ENCODE measurements at regions not wholly inside any gene's neighbourhood (a gene's known extent, or its start where the extent isn't known, plus 50 kb on each side); places are given as distances from the start of the nearest gene placed in this dataset.

DNA sequence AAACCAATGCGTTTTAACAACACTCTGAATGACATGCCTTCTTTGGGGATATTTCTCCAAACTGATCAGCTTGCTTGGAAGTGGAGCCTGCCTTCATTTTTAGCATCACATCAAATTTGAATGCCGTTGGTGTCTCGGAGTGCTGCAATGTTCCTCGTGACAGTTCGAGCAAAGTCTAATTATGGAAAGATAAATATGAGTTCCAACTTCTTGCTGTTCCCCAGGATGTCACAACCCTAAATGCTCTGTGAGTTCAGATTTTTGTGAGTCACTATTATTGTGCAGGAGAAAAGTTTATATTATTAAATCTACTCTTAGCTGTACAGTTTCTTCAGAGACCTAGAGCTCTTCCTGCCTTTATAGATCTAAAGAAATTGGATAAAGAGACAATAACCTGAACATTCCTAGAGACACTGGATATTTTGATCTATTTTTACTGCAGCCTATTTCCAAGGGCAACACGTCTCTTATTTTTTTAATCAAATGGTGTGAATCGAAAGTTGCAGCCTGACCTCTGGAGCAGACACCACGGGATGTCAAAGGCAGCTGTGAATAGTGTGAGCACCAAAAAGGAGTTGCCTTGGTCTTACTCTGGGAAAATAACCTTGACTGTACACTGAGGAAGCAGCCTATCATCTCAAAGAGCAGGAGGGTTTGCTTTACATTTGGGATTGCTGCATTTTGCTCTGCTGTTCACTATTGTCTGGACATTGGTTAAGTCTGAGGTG is 330.1 kb downstream of the TDRD15 start:
- in situ Hi-C loops (cut with HindIII; ENCODE audit: low pct_unique_long_range_greater_than_20kb, low sequenced_read_pairs) = no loop called here
- TF ChIP-seq JUND (IDR thresholded peaks at IDR 0.05; ENCODE audit: low read depth) = no peak
- DNase-seq (ENCODE audit: low read depth in 1 of 2, low spot score in 1 of 2) = no peak

DNA sequence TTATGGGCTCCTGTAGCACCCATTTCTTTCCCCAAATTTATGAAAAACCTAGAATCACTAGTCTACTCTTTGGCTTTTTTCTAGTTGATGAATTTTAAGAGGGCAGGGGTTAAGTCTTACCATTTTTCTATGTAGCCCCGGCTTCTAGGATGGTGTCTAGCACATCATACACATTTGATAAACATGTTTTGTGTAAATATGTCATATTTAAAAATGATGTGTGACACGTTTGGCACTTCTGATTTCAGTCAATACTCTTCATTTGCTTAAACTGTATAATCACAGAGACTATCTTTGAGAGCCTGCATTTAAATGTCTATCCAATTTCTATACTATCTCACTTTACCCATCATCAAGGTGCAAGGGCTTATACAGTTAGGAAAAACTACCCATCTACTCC is 331.1 kb downstream of the TDRD15 start:
- in situ Hi-C loops (cut with HindIII; ENCODE audit: low pct_unique_long_range_greater_than_20kb, low sequenced_read_pairs) = no loop called here
- TF ChIP-seq JUND (IDR thresholded peaks at IDR 0.05; ENCODE audit: low read depth) = no peak
- DNase-seq (ENCODE audit: low read depth in 1 of 2, low spot score in 1 of 2) = no peak

DNA sequence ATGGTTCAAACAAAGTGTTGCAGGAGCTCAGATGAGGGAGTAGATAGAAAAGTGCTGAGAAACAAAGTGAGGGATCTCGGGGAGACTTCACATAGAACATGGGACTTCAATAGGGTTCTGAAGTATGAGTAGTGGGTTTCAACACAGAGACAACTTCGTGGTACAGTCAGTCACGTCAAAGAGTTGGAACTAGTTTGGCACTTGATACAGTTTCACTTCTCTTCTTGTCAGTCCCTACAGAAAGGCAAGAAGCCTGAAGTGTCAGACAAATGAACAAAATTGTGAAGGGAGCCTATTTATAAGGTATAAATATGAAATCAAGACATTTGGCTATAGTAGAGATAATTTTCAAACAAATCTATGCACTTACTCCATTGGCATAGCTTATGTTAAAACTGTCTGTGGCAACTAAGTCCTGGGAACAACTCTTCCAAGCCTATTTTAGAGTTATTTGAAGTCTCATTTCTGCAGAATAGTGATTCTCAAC is 338.0 kb downstream of the TDRD15 start:
- in situ Hi-C loops (cut with HindIII; ENCODE audit: low pct_unique_long_range_greater_than_20kb, low sequenced_read_pairs) = no loop called here
- TF ChIP-seq JUND (IDR thresholded peaks at IDR 0.05; ENCODE audit: low read depth) = no peak
- no peak for DNase-seq (ENCODE audit: low read depth in 1 of 2, low spot score in 1 of 2)

DNA sequence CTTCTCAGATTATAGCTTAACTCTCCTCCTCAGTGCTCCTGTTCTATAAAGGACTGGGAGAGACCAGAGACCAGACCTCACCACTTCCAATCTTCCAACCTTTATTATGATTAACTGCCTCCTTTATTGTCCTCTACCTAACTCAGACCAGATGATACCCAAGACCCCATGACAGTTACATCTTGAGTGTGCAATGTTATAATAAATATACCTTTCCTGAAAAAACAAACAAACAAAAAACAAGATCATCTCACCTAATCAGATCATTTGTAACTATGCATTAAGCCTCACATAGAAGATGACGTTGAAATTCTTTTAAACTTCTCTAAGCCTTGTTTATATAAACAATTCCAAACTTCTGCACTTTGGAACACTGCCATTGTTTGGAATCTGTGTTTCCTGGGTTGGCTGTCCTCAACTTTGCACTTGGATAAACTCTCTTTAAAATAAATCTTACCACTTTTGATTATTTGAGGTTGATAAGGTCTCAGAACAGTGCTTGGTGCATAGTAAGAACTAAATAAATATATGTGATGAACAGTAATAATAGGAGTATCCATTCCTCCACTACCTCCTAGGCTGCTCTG is 342.7 kb downstream of the TDRD15 start:
- DNase-seq (ENCODE audit: low read depth in 1 of 2, low spot score in 1 of 2) = no peak
- in situ Hi-C loops (cut with HindIII; ENCODE audit: low pct_unique_long_range_greater_than_20kb, low sequenced_read_pairs) = no loop called here
- no peak for TF ChIP-seq JUND (IDR thresholded peaks at IDR 0.05; ENCODE audit: low read depth)

DNA sequence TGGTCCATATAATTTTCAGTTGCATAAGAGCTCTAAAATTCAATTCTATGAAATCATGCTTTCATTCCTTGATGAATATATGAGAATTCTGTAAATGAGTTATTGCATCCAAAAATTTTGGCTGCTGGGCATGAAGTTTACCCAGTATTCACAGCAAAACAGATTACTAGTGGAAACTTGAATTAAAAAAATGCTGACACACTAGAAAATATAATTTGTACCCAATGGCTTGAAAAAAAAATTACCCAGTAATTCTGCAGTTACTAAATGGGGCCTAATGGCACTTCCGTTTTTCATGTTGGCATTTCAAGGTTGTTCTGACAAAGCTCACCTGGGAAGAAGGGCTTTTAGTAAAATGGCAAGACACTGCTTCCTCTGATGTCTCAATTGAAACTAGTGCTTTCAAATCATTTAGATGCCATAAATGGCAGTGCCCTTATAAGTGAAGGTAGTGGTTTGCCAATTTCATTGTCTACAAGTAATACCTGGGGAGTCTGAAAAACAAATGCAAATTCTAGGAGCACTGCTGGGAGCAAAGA is 343.6 kb downstream of the TDRD15 start:
- no peak for TF ChIP-seq JUND (IDR thresholded peaks at IDR 0.05; ENCODE audit: low read depth)
- in situ Hi-C loops (cut with HindIII; ENCODE audit: low pct_unique_long_range_greater_than_20kb, low sequenced_read_pairs) = no loop called here
- no peak for DNase-seq (ENCODE audit: low read depth in 1 of 2, low spot score in 1 of 2)

DNA sequence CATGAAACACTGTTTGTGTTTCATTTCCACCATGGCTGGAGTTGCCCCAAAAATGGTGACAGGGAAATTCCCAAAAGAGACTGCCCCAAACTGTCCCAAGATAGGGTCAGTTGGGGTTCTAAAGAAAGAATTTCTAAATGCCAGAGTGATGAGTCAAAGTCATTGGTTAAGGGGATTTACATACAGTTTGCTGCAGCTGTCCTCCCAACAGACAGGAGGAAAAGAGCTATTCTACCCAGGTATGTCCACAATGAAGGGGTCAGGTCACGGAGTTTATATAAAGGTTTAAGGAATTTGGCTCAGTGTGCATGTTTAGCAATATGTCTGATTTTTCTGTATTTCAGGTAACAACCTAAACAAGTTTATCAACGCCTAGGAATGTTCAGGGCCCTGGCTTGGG is 344.1 kb downstream of the TDRD15 start:
- in situ Hi-C loops (cut with HindIII; ENCODE audit: low pct_unique_long_range_greater_than_20kb, low sequenced_read_pairs) = no loop called here
- DNase-seq (ENCODE audit: low read depth in 1 of 2, low spot score in 1 of 2) = no peak

DNA sequence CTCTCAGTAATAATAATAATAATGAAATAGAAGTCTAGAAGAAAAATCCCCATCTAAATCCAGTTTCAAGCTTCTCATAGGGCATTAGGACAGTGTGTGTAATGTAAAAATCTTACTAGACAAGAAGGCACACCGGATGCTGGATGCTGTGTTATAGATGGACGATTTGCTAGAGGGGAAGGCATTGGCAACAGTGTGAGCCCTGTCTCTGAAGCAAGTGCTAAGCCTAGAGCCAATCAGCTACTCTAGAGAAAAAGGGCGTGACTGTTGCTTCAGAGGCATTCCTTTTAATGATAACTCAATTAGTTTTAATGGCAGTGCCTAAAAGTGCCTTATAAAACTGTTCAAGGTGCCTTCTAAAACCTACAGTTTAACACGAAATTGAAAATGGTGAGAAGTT is 344.9 kb downstream of the TDRD15 start:
- DNase-seq (ENCODE audit: low read depth in 1 of 2, low spot score in 1 of 2) = no peak
- in situ Hi-C loops (cut with HindIII; ENCODE audit: low pct_unique_long_range_greater_than_20kb, low sequenced_read_pairs) = no loop called here

More for the DNA sequence above, 344.1 kb downstream of the TDRD15 start:
- TF ChIP-seq JUND (IDR thresholded peaks at IDR 0.05; ENCODE audit: low read depth) = no peak

DNA sequence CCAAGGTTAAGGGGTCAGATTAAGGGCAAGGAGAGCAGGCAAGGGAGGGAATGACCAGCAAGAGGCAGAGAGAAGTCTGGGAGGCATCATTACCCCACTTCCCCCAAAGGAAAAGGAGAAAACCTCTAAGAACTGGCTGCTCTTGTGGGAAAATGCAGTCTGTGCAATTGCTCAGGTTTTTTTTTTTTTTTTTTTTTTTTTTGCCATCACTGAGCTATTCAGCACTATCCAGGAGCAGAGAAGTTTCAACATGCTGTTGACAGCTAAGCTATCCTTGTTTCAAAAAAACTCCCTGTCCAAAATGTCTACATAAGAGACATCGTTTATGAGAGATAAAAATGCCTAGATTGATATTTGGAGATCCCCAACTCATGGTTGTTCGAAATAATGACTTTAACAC is 345.4 kb downstream of the TDRD15 start:
- DNase-seq (ENCODE audit: low read depth in 1 of 2, low spot score in 1 of 2) = no peak
- no peak for TF ChIP-seq JUND (IDR thresholded peaks at IDR 0.05; ENCODE audit: low read depth)
- in situ Hi-C loops (cut with HindIII; ENCODE audit: low pct_unique_long_range_greater_than_20kb, low sequenced_read_pairs) = no loop called here

More for the DNA sequence above, 344.9 kb downstream of the TDRD15 start:
- no peak for TF ChIP-seq JUND (IDR thresholded peaks at IDR 0.05; ENCODE audit: low read depth)

DNA sequence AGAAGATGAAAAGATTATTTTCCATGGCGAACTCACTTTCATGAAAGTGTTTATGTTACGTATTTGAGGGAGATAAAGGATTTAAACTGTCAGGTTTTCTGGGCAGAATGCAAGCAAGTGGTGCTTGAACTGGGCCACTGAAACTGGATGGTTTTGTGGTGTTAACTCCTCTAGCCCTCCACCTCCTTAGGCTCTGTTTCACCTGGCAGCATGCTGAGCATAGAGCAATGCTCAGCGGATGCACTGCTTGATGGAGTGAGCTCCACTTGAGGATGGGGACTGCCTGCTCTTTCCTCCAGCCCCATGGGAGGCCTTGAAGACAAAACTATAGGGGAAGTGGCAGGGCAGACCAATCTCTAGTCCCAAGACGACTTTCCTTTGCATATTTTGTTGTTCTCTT is 345.8 kb downstream of the TDRD15 start:
- no peak for DNase-seq (ENCODE audit: low read depth in 1 of 2, low spot score in 1 of 2)
- in situ Hi-C loops (cut with HindIII; ENCODE audit: low pct_unique_long_range_greater_than_20kb, low sequenced_read_pairs) = no loop called here
- no peak for TF ChIP-seq JUND (IDR thresholded peaks at IDR 0.05; ENCODE audit: low read depth)

DNA sequence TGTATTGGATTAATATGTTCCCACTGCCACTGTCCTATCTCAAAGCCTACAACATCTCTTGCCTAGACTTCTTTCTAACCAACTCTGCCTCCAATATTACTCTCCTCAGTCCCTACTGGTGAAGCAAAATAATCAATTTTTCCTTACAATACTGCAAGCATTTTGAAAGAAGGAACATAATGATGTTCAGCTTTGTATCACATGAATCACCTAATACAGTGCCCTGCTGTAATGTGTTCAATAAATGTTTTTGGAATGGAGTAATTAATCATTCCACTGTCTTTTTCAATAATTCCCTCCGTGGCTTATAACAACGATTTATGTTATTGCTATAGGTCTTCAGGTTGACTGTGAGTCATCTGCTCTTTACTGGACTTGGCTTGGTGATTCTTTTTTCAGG is 356.4 kb downstream of the TDRD15 start:
- no peak for DNase-seq (ENCODE audit: low read depth in 1 of 2, low spot score in 1 of 2)
- in situ Hi-C loops (cut with HindIII; ENCODE audit: low pct_unique_long_range_greater_than_20kb, low sequenced_read_pairs) = no loop called here
- no peak for TF ChIP-seq JUND (IDR thresholded peaks at IDR 0.05; ENCODE audit: low read depth)

DNA sequence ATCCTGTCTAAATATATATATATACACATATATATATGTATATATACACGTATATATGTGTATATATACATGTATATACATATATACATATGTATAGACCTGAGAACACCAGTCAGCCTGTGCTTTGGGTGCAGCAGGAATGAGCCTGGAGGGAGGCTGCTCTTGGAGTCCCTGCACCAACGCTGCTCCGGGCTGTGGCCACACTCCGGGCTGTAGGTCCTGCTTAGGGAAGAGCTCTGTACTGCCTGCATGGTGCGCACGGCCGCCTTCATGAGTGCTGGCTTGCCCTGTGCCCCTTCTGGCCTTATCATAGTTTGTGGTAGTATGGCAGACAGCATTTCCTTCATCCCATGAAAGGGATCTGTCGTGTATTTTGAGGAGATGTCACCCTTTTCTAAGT is 360.9 kb downstream of the TDRD15 start:
- TF ChIP-seq JUND (IDR thresholded peaks at IDR 0.05; ENCODE audit: low read depth) = no peak
- no peak for DNase-seq (ENCODE audit: low read depth in 1 of 2, low spot score in 1 of 2)
- in situ Hi-C loops (cut with HindIII; ENCODE audit: low pct_unique_long_range_greater_than_20kb, low sequenced_read_pairs) = no loop called here

DNA sequence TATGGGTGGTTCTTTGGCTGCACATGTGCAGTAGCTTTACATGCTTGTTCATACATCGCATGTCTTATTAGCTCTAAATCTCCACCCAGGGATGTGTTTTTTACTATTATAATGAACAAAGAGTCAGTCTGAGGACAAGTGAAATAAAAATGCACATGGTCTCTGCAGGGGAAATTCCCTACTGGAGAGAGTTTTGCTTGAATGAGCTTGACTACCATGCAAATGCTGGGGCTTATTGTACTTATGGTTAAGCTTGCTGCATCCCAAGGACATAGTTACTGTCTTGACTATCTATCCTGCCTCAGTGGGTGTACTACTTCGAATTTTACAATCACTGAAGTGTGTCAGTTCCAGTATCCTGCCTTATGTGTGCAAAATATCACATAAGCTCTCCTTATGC is 362.7 kb downstream of the TDRD15 start:
- in situ Hi-C loops (cut with HindIII; ENCODE audit: low pct_unique_long_range_greater_than_20kb, low sequenced_read_pairs) = no loop called here
- DNase-seq (ENCODE audit: low read depth in 1 of 2, low spot score in 1 of 2) = no peak
- no peak for TF ChIP-seq JUND (IDR thresholded peaks at IDR 0.05; ENCODE audit: low read depth)

DNA sequence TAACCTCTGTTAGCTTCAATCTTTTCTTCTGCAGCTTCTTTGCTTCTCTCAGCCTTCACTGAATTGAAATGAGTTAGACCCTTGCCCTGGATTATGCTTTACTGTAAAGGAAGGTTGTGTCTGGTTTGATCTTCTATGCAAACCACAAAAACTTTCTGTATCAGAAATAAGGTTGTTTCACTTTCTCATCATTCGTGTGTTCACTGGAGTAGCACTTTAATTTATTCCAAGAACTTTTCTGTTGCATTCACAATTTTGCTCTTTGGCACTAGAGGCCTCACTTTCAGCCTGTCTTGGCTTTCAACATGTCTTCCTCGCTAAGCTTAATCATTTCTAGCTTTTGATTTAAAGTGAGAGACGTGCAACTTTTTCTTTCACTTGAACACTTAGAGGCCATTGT is 365.3 kb downstream of the TDRD15 start:
- in situ Hi-C loops (cut with HindIII; ENCODE audit: low pct_unique_long_range_greater_than_20kb, low sequenced_read_pairs) = no loop called here
- TF ChIP-seq JUND (IDR thresholded peaks at IDR 0.05; ENCODE audit: low read depth) = no peak
- no peak for DNase-seq (ENCODE audit: low read depth in 1 of 2, low spot score in 1 of 2)
